LoVo (cell line): ENCODE measurements at regions not wholly inside any gene's neighbourhood (a gene's known extent, or its start where the extent isn't known, plus 50 kb on each side); places are given as distances from the start of the nearest gene placed in this dataset.
"Not testable (repeated sequence)": the region's sequence is repeated elsewhere in the genome, so short reads cannot be mapped to it uniquely, and the experiment has no call there.

Experiments
- DNase-seq: peaks from one replicate; pipeline ENCODE4 v3.0.0-alpha.2; 2016; ENCODE audit warnings: low spot score

- no peak for DNase-seq
Observed at GRCh38 chr1:194069168-194069830, 882.9 kb upstream of the B3GALT2 start.

GRCh38 chr1:194068446-194069167 lies 882.2 kb upstream of the B3GALT2 start:
- DNase-seq, result no peak

GRCh38 chr1:194067772-194068171 lies 881.4 kb upstream of the B3GALT2 start:
- DNase-seq, result no peak

GRCh38 chr1:194062962-194063361 lies 876.5 kb upstream of the B3GALT2 start:
- DNase-seq, result no peak

GRCh38 chr1:194062526-194062925 lies 876.1 kb upstream of the B3GALT2 start:
- no peak for DNase-seq

- no peak for DNase-seq
Observed at GRCh38 chr1:194060481-194060880, 874.1 kb upstream of the B3GALT2 start.

- not testable (repeated sequence) for DNase-seq
Observed at GRCh38 chr1:194058268-194058667, 871.9 kb upstream of the B3GALT2 start.

GRCh38 chr1:194056169-194056568 lies 869.8 kb upstream of the B3GALT2 start:
- no peak for DNase-seq

GRCh38 chr1:194055536-194055935 lies 869.1 kb upstream of the B3GALT2 start:
- DNase-seq, result no peak

- DNase-seq, result no peak
Observed at GRCh38 chr1:194052514-194053338, 866.3 kb upstream of the B3GALT2 start.

- no peak for DNase-seq
Observed at GRCh38 chr1:194047921-194048320, 861.5 kb upstream of the B3GALT2 start.

GRCh38 chr1:194047206-194047605 lies 860.8 kb upstream of the B3GALT2 start:
- no peak for DNase-seq

GRCh38 chr1:194045416-194045815 lies 859.0 kb upstream of the B3GALT2 start:
- DNase-seq, result no peak

GRCh38 chr1:194044892-194045291 lies 858.5 kb upstream of the B3GALT2 start:
- DNase-seq, result no peak

GRCh38 chr1:194043984-194044755 lies 857.8 kb upstream of the B3GALT2 start:
- no peak for DNase-seq

- DNase-seq, result no peak
Observed at GRCh38 chr1:194042736-194043135, 856.3 kb upstream of the B3GALT2 start.

- no peak for DNase-seq
Observed at GRCh38 chr1:194040496-194040895, 854.1 kb upstream of the B3GALT2 start.

- no peak for DNase-seq
Observed at GRCh38 chr1:194039578-194039977, 853.2 kb upstream of the B3GALT2 start.

GRCh38 chr1:194033646-194034045 lies 847.2 kb upstream of the B3GALT2 start:
- DNase-seq, result no peak

- DNase-seq, result no peak
Observed at GRCh38 chr1:194028002-194028401, 841.6 kb upstream of the B3GALT2 start.

- DNase-seq, result no peak
Observed at GRCh38 chr1:194026422-194026821, 840.0 kb upstream of the B3GALT2 start.

GRCh38 chr1:194024659-194025058 lies 838.2 kb upstream of the B3GALT2 start:
- no peak for DNase-seq
